ENCODE measurements at regions not wholly inside any gene's neighbourhood (a gene's known extent, or its start where the extent isn't known, plus 50 kb on each side); places are given as distances from the start of the nearest gene placed in this dataset.

DNA sequence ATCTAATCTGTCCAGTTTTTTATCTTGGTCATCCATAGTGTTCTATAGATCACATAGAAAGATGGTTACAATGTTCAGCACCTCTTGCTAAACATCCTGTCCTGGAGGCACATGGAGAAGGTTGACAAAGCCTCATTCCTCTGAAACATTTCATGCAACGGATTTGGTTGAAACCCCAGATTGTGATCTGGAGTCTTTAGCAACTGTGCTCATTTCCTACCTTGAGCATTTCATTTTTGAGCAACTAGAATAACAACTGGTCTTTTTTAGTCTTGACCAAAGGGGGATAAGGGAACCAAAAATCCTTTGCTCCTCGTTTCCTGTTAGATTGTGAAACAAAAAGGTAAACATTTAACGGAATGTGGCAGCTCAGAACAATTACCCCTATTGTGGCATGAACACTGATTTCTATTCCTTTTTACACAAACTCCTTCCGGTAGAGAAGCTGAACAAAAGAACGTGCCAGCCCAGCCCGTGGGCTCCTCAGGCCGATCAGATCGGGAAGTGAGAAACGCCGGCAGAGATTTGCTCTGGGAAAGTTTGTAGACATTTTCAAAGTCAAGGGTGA, 94.7 kb upstream of the ERRFI1 start (continued):
- TF ChIP-seq GABPA (IDR thresholded peaks at IDR 0.05; ENCODE audit: low read depth, low read length) (no peak), GABPA (CRISPR knock-in tag; IDR thresholded peaks at IDR 0.05; ENCODE audit: low read depth) (peak; percentile 76), ZNF296 (CRISPR knock-in tag; conservative IDR thresholded peaks at IDR 0.05) (no peak), SNAPC2 (CRISPR knock-in tag; IDR thresholded peaks at IDR 0.05) (no peak), ARNT2 (CRISPR knock-in tag; IDR thresholded peaks at IDR 0.05; ENCODE audit: low read depth) (peak; percentile 81), KAT7 (CRISPR knock-in tag; IDR thresholded peaks at IDR 0.05; ENCODE audit: borderline replicate concordance) (peak; percentile 45; the same call in 1 of the 2 replicates), HOXA3 (CRISPR knock-in tag; IDR thresholded peaks at IDR 0.05) (peak; percentile 53), ARHGAP35 (CRISPR knock-in tag; IDR thresholded peaks at IDR 0.05; ENCODE audit: borderline replicate concordance) (no peak; the same call in 1 of the 2 replicates), ZNF124 (CRISPR knock-in tag; IDR thresholded peaks at IDR 0.05) (no peak), GATAD1 (CRISPR knock-in tag; IDR thresholded peaks at IDR 0.05) (no peak), ZNF878 (CRISPR knock-in tag; IDR thresholded peaks at IDR 0.05) (no peak), NFE2 (CRISPR knock-in tag; IDR thresholded peaks at IDR 0.05) (no peak), ZNF552 (CRISPR knock-in tag; IDR thresholded peaks at IDR 0.05; ENCODE audit: borderline replicate concordance) (no peak), RBM39 (IDR thresholded peaks at IDR 0.05; ENCODE audit: low read depth, low read length, poor library complexity, severe bottlenecking) (no peak), ZNF460 (CRISPR knock-in tag; IDR thresholded peaks at IDR 0.05; ENCODE audit: borderline replicate concordance) (no peak; the same call in 1 of the 2 replicates), SP5 (CRISPR knock-in tag; IDR thresholded peaks at IDR 0.05; ENCODE audit: borderline replicate concordance, low read depth) (no peak), FOXC1 (CRISPR knock-in tag; IDR thresholded peaks at IDR 0.05; ENCODE audit: borderline replicate concordance) (no peak), TOE1 (CRISPR knock-in tag; IDR thresholded peaks at IDR 0.05) (no peak), TAF1 (CRISPR knock-in tag; IDR thresholded peaks at IDR 0.05) (no peak), SIX1 (CRISPR knock-in tag; IDR thresholded peaks at IDR 0.05; ENCODE audit: borderline replicate concordance) (peak; percentile 21; the same call in 1 of the 2 replicates)
- TF ChIP-seq, protein P1, sequence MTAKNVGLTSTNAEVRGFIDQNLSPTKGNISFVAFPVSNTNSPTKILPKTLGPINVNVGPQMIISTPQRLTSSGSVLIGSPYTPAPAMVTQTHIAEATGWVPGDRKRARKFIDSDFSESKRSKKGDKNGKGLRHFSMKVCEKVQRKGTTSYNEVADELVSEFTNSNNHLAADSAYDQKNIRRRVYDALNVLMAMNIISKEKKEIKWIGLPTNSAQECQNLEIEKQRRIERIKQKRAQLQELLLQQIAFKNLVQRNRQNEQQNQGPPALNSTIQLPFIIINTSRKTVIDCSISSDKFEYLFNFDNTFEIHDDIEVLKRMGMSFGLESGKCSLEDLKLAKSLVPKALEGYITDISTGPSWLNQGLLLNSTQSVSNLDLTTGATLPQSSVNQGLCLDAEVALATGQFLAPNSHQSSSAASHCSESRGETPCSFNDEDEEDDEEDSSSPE (CRISPR knock-in tag; IDR thresholded peaks at IDR 0.05), result no peak
- TF ChIP-seq, protein P2, sequence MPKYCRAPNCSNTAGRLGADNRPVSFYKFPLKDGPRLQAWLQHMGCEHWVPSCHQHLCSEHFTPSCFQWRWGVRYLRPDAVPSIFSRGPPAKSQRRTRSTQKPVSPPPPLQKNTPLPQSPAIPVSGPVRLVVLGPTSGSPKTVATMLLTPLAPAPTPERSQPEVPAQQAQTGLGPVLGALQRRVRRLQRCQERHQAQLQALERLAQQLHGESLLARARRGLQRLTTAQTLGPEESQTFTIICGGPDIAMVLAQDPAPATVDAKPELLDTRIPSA (CRISPR knock-in tag; IDR thresholded peaks at IDR 0.05; ENCODE audit: borderline replicate concordance), result no peak
- TF ChIP-seq, protein P3, sequence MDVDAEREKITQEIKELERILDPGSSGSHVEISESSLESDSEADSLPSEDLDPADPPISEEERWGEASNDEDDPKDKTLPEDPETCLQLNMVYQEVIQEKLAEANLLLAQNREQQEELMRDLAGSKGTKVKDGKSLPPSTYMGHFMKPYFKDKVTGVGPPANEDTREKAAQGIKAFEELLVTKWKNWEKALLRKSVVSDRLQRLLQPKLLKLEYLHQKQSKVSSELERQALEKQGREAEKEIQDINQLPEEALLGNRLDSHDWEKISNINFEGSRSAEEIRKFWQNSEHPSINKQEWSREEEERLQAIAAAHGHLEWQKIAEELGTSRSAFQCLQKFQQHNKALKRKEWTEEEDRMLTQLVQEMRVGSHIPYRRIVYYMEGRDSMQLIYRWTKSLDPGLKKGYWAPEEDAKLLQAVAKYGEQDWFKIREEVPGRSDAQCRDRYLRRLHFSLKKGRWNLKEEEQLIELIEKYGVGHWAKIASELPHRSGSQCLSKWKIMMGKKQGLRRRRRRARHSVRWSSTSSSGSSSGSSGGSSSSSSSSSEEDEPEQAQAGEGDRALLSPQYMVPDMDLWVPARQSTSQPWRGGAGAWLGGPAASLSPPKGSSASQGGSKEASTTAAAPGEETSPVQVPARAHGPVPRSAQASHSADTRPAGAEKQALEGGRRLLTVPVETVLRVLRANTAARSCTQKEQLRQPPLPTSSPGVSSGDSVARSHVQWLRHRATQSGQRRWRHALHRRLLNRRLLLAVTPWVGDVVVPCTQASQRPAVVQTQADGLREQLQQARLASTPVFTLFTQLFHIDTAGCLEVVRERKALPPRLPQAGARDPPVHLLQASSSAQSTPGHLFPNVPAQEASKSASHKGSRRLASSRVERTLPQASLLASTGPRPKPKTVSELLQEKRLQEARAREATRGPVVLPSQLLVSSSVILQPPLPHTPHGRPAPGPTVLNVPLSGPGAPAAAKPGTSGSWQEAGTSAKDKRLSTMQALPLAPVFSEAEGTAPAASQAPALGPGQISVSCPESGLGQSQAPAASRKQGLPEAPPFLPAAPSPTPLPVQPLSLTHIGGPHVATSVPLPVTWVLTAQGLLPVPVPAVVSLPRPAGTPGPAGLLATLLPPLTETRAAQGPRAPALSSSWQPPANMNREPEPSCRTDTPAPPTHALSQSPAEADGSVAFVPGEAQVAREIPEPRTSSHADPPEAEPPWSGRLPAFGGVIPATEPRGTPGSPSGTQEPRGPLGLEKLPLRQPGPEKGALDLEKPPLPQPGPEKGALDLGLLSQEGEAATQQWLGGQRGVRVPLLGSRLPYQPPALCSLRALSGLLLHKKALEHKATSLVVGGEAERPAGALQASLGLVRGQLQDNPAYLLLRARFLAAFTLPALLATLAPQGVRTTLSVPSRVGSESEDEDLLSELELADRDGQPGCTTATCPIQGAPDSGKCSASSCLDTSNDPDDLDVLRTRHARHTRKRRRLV (CRISPR knock-in tag; IDR thresholded peaks at IDR 0.05), result no peak
- TF ChIP-seq, protein P4, sequence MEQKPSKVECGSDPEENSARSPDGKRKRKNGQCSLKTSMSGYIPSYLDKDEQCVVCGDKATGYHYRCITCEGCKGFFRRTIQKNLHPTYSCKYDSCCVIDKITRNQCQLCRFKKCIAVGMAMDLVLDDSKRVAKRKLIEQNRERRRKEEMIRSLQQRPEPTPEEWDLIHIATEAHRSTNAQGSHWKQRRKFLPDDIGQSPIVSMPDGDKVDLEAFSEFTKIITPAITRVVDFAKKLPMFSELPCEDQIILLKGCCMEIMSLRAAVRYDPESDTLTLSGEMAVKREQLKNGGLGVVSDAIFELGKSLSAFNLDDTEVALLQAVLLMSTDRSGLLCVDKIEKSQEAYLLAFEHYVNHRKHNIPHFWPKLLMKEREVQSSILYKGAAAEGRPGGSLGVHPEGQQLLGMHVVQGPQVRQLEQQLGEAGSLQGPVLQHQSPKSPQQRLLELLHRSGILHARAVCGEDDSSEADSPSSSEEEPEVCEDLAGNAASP (CRISPR knock-in tag; IDR thresholded peaks at IDR 0.05; ENCODE audit: borderline replicate concordance), result peak; percentile 72; the same call in 1 of the 2 replicates
